SK-N-SH treated with all-trans-retinoic acid at 6 μM for 48 hours (cell line): ENCODE measurements at regions not wholly inside any gene's neighbourhood (a gene's known extent, or its start where the extent isn't known, plus 50 kb on each side); places are given as distances from the start of the nearest gene placed in this dataset.
"Not testable (repeated sequence)": the region's sequence is repeated elsewhere in the genome, so short reads cannot be mapped to it uniquely, and the experiment has no call there.

Experiments
- ATAC-seq: fragments of 200-7000 bp; cut with Tn5 transposase; 3 replicates; pipeline ENCODE4 v1.9.1; 2020; ENCODE audit warnings: mild to moderate bottlenecking, moderate library complexity
- ARNTL ChIP-seq: fragments of 450-650 bp; formaldehyde crosslinking; IDR thresholded peaks from 2 replicates; pipeline ENCODE4 v1.5.0; 2020; ENCODE audit warnings: low read depth, mild to moderate bottlenecking, moderate library complexity, borderline replicate concordance
- BACH2 ChIP-seq: fragments of 250-450 bp; sonication (Bioruptor Pico); IDR thresholded peaks from 2 replicates; pipeline ENCODE4 v1.9.0; 2021; ENCODE audit warnings: mild to moderate bottlenecking, borderline replicate concordance
- CREB5 ChIP-seq: fragments of 250-450 bp; sonication (Bioruptor Pico); IDR thresholded peaks from 2 replicates; pipeline ENCODE4 v1.5.1; 2020; ENCODE audit warnings: low read depth, mild to moderate bottlenecking, moderate library complexity
- CSDC2 ChIP-seq: fragments of 250-450 bp; sonication (Bioruptor Pico); IDR thresholded peaks from 2 replicates; pipeline ENCODE4 v1.5.0; 2020; ENCODE audit warnings: mild to moderate bottlenecking, moderate library complexity
- GLIS3 ChIP-seq: fragments of 250-450 bp; sonication (Bioruptor Pico); IDR thresholded peaks from 2 replicates; pipeline ENCODE4 v1.5.0; 2020; ENCODE audit warnings: mild to moderate bottlenecking, moderate library complexity
- ISL1 ChIP-seq: fragments of 250-450 bp; sonication (Bioruptor Pico); IDR thresholded peaks from 2 replicates; pipeline ENCODE4 v2.1.2; 2022; ENCODE audit warnings: mild to moderate bottlenecking, moderate library complexity
- OSR1 ChIP-seq: fragments of 250-450 bp; sonication (Bioruptor Pico); IDR thresholded peaks from 2 replicates; pipeline ENCODE4 v1.8.0; 2022; ENCODE audit warnings: moderate library complexity, mild to moderate bottlenecking, inconsistent platforms
- PATZ1 ChIP-seq: fragments of 250-450 bp; sonication (Bioruptor Pico); IDR thresholded peaks from 2 replicates; pipeline ENCODE4 v1.8.0; 2020; ENCODE audit warnings: mild to moderate bottlenecking, moderate library complexity, borderline replicate concordance
- PPARA ChIP-seq: fragments of 250-450 bp; sonication (Bioruptor Pico); IDR thresholded peaks from 2 replicates; pipeline ENCODE4 v1.5.0; 2020; ENCODE audit warnings: mild to moderate bottlenecking, borderline replicate concordance
- RARB ChIP-seq: fragments of 250-450 bp; sonication (Bioruptor Pico); IDR thresholded peaks from 2 replicates; pipeline ENCODE4 v1.8.0; 2021; ENCODE audit warnings: mild to moderate bottlenecking, moderate library complexity
- SNAI2 ChIP-seq: fragments of 250-450 bp; sonication (Bioruptor Pico); IDR thresholded peaks from 2 replicates; pipeline ENCODE4 v1.5.0; 2020; ENCODE audit warnings: mild to moderate bottlenecking, moderate library complexity
- TOX ChIP-seq: fragments of 250-450 bp; sonication (Bioruptor Pico); IDR thresholded peaks from 2 replicates; pipeline ENCODE4 v1.8.0; 2021; ENCODE audit warnings: mild to moderate bottlenecking, moderate library complexity, borderline replicate concordance
- ZC3H10 ChIP-seq: fragments of 250-450 bp; sonication (Bioruptor Pico); IDR thresholded peaks from 2 replicates; pipeline ENCODE4 v1.5.1; 2021; ENCODE audit warnings: mild to moderate bottlenecking, moderate library complexity
- ZFP3 ChIP-seq: fragments of 250-450 bp; sonication (Bioruptor Pico); IDR thresholded peaks from 2 replicates; pipeline ENCODE4 v1.5.0; 2020; ENCODE audit warnings: mild to moderate bottlenecking, moderate library complexity
- ZNF565 ChIP-seq: fragments of 450-650 bp; formaldehyde crosslinking; conservative IDR thresholded peaks from 2 replicates; pipeline ENCODE4 v1.5.0; 2020; ENCODE audit warnings: low read depth, mild to moderate bottlenecking, moderate library complexity
- ZNF70 ChIP-seq: fragments of 450-650 bp; formaldehyde crosslinking; IDR thresholded peaks from 2 replicates; pipeline ENCODE4 v1.5.0; 2020; ENCODE audit warnings: mild to moderate bottlenecking, moderate library complexity
- ZNF8 ChIP-seq: fragments of 450-650 bp; formaldehyde crosslinking; IDR thresholded peaks from 2 replicates; pipeline ENCODE4 v1.5.0; 2020; ENCODE audit warnings: mild to moderate bottlenecking, moderate library complexity
- TF ChIP-seq, protein P1 (sequence below): fragments of 250-450 bp; sonication (Bioruptor Pico); IDR thresholded peaks from 2 replicates; pipeline ENCODE4 v1.8.0; 2021; ENCODE audit warnings: low read depth, mild to moderate bottlenecking, moderate library complexity, borderline replicate concordance
- TF ChIP-seq, protein P2 (sequence below): fragments of 250-450 bp; sonication (Bioruptor Pico); IDR thresholded peaks from 2 replicates; pipeline ENCODE4 v1.5.1; 2021; ENCODE audit warnings: mild to moderate bottlenecking, moderate library complexity

DNA sequence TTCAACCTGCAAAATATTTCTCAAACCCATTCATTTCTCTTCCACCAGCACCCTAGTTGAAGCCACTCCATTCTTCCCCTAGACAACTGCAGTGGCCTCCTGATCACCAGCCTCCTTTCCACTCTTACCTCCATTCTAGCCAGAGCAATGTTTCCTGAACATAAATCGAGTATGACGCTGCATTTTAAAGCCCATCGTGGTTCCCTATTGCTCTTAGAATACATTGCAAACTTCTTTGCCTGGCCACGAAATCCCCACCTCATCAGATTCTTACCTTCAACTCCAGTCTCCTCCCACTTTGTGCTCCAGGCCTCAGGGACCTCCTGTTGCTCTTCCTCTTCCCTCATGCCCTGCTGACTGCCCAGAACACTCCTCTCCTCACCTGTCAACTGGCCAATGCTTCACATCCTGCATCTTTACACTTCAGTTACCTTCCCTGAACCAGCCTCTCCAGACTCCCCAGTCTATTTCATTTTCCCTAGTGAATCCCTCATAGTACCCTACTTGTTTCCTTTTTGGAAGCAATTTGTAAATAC is 176.5 kb upstream of the CTAGE1 start:
- ATAC-seq, result no peak
- TF ChIP-seq ZNF70 (CRISPR knock-in tag) (no peak), RARB (CRISPR knock-in tag) (no peak), TOX (CRISPR knock-in tag) (no peak), ZNF8 (no peak), BACH2 (CRISPR knock-in tag) (no peak), ARNTL (CRISPR knock-in tag) (no peak), GLIS3 (CRISPR knock-in tag) (no peak), ZC3H10 (no peak), CREB5 (CRISPR knock-in tag) (no peak), SNAI2 (CRISPR knock-in tag) (no peak), ZNF565 (CRISPR knock-in tag) (no peak), PATZ1 (CRISPR knock-in tag) (no peak), CSDC2 (CRISPR knock-in tag) (no peak), OSR1 (CRISPR knock-in tag) (no peak), ISL1 (CRISPR knock-in tag) (no peak), PPARA (CRISPR knock-in tag) (no peak), ZFP3 (no peak)
- TF ChIP-seq, protein P1, sequence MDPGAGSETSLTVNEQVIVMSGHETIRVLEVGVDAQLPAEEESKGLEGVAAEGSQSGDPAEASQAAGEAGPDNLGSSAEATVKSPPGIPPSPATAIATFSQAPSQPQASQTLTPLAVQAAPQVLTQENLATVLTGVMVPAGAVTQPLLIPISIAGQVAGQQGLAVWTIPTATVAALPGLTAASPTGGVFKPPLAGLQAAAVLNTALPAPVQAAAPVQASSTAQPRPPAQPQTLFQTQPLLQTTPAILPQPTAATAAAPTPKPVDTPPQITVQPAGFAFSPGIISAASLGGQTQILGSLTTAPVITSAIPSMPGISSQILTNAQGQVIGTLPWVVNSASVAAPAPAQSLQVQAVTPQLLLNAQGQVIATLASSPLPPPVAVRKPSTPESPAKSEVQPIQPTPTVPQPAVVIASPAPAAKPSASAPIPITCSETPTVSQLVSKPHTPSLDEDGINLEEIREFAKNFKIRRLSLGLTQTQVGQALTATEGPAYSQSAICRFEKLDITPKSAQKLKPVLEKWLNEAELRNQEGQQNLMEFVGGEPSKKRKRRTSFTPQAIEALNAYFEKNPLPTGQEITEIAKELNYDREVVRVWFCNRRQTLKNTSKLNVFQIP (CRISPR knock-in tag), result no peak
- TF ChIP-seq, protein P2, sequence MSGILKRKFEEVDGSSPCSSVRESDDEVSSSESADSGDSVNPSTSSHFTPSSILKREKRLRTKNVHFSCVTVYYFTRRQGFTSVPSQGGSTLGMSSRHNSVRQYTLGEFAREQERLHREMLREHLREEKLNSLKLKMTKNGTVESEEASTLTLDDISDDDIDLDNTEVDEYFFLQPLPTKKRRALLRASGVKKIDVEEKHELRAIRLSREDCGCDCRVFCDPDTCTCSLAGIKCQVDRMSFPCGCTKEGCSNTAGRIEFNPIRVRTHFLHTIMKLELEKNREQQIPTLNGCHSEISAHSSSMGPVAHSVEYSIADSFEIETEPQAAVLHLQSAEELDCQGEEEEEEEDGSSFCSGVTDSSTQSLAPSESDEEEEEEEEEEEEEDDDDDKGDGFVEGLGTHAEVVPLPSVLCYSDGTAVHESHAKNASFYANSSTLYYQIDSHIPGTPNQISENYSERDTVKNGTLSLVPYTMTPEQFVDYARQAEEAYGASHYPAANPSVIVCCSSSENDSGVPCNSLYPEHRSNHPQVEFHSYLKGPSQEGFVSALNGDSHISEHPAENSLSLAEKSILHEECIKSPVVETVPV (CRISPR knock-in tag), result no peak

DNA sequence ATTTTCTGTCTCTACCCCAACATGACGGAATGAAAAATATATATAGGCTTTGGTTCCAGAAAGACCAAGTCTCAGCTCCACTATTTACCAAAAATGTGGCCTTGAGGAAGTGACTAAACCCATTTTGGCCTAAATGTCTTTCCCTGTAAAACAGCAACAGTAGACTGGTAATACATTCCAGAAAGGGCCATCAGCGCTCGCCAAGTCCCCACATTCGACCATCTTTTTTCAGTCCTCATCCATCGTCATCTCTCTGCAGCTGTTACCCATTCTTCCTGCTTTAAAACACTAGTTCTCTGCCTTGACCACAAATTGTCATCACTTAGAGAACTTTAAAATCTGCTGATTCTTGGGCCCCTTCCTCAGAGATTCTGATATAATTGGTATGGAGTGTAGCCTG is 183.8 kb upstream of the CTAGE1 start:
- TF ChIP-seq, protein P2 (CRISPR knock-in tag), result no peak
- TF ChIP-seq OSR1 (CRISPR knock-in tag), result no peak
- TF ChIP-seq, protein P1 (CRISPR knock-in tag), result no peak
- no peak for ATAC-seq

- not testable (repeated sequence) for ATAC-seq
Observed at GRCh38 chr18:22602456-22602855, 184.7 kb upstream of the CTAGE1 start.

DNA sequence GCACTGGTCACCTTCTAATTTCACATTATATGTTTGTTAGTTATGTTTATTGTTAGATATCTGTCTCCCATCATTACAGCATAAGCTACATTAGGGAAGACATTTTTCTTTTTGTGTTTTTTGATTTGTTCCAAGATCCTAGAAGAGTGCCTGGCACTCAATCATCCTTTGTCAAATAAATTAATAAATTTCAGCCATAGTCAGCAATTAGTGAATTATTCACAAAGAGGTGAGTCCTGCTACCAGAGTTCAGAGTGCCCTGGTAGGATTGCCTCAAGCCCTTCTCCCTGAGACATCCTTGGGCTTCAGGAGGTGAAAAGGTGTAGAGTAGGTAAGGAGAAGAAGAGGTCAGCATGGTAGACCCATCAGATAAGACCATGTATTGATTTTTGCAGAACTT is 186.2 kb upstream of the CTAGE1 start:
- no peak for ATAC-seq
- no peak for TF ChIP-seq CSDC2 (CRISPR knock-in tag)
- TF ChIP-seq ZNF8, result no peak
- no peak for TF ChIP-seq ZNF565 (CRISPR knock-in tag)
- TF ChIP-seq GLIS3 (CRISPR knock-in tag), result no peak
- no peak for TF ChIP-seq CREB5 (CRISPR knock-in tag)
- no peak for TF ChIP-seq ZNF70 (CRISPR knock-in tag)
